Cardiac muscle cell (in vitro differentiated cells and primary cell): ENCODE measurements at regions not wholly inside any gene's neighbourhood (a gene's known extent, or its start where the extent isn't known, plus 50 kb on each side); places are given as distances from the start of the nearest gene placed in this dataset.

Experiments
- DNase-seq, 2 donors: peaks; one replicate each; pipeline versions ENCODE4 v3.0.0 to v3.0.0-alpha.2; 2010 to 2017; ENCODE audit warnings: low read depth in 1 of 2, low spot score in 1 of 2
- H3K27ac ChIP-seq: fragments of 200-600 bp; sonication (generic); 2 replicates; pipeline ENCODE4 v1.5.1; 2016
- H3K27me3 ChIP-seq: fragments of 200-600 bp; sonication (generic); 2 replicates; pipeline ENCODE4 v1.6.0; 2016; ENCODE audit warnings: control low read depth
- H3K36me3 ChIP-seq: fragments of 200-600 bp; sonication (generic); 2 replicates; pipeline ENCODE4 v1.5.1; 2016; ENCODE audit warnings: control low read depth
- H3K4me1 ChIP-seq: fragments of 200-600 bp; sonication (generic); 2 replicates; pipeline ENCODE4 v1.8.1; 2017; ENCODE audit warnings: low read depth, mild to moderate bottlenecking, mixed run types
- H3K4me3 ChIP-seq: fragments of 200-600 bp; sonication (generic); 2 replicates; pipeline ENCODE4 v1.5.1; 2016; ENCODE audit warnings: mild to moderate bottlenecking
- H3K9me3 ChIP-seq: fragments of 200-600 bp; sonication (generic); 2 replicates; pipeline ENCODE4 v1.5.1; 2017; ENCODE audit warnings: low read depth, mild to moderate bottlenecking, control low read depth
- CTCF ChIP-seq: IDR thresholded peaks from 2 replicates; pipeline ENCODE4 v1.5.1; 2012; ENCODE audit warnings: low read depth, mild to moderate bottlenecking, low read length

GRCh38 chr6:132100388-132100990, 149.3 kb upstream of the CCN2 start:
- Histone ChIP-seq H3K9me3 (no peaks in the 10 kb centered on the region), H3K4me1 (peaks cover 12% of the 10 kb centered on the region), H3K27me3 (no peaks in the 10 kb centered on the region), H3K4me3 (no peak overlapping the region), H3K27ac (no peak overlapping the region), H3K36me3 (no peaks in the 10 kb centered on the region)
- no peak for DNase-seq
- no peak for TF ChIP-seq CTCF

- Histone ChIP-seq H3K9me3 (no peaks in the 10 kb centered on the region), H3K36me3 (no peaks in the 10 kb centered on the region), H3K4me3 (no peak overlapping the region), H3K27ac (no peak overlapping the region), H3K27me3 (no peaks in the 10 kb centered on the region), H3K4me1 (peaks cover 12% of the 10 kb centered on the region)
- TF ChIP-seq CTCF, result no peak
- DNase-seq, result no peak
These were observed 145.8 kb upstream of the CCN2 start for GRCh38 chr6:132096996-132097395.

- Histone ChIP-seq H3K36me3 (no peaks in the 10 kb centered on the region), H3K4me1 (peaks cover 5% of the 10 kb centered on the region), H3K27ac (no peak overlapping the region), H3K9me3 (no peaks in the 10 kb centered on the region), H3K27me3 (no peaks in the 10 kb centered on the region), H3K4me3 (no peak overlapping the region)
- no peak for TF ChIP-seq CTCF
- no peak for DNase-seq
These were observed 145.1 kb upstream of the CCN2 start for GRCh38 chr6:132096245-132096644.

- Histone ChIP-seq H3K9me3 (no peaks in the 10 kb centered on the region), H3K27ac (no peak overlapping the region), H3K4me1 (peaks cover 16% of the 10 kb centered on the region), H3K27me3 (no peaks in the 10 kb centered on the region), H3K4me3 (no peak overlapping the region), H3K36me3 (no peaks in the 10 kb centered on the region)
- no peak for TF ChIP-seq CTCF
- DNase-seq, result no peak
These were observed 138.0 kb upstream of the CCN2 start for GRCh38 chr6:132089173-132089572.

GRCh38 chr6:132088150-132088549, 137.0 kb upstream of the CCN2 start:
- no peak for TF ChIP-seq CTCF
- Histone ChIP-seq H3K27me3 (no peaks in the 10 kb centered on the region), H3K4me1 (peaks cover 16% of the 10 kb centered on the region), H3K27ac (no peak overlapping the region), H3K4me3 (no peak overlapping the region), H3K36me3 (no peaks in the 10 kb centered on the region), H3K9me3 (no peaks in the 10 kb centered on the region)
- DNase-seq, result no peak
